ENCODE measurements at regions not wholly inside any gene's neighbourhood (a gene's known extent, or its start where the extent isn't known, plus 50 kb on each side); places are given as distances from the start of the nearest gene placed in this dataset.
"Not testable (repeated sequence)": the region's sequence is repeated elsewhere in the genome, so short reads cannot be mapped to it uniquely, and the experiment has no call there.

DNA sequence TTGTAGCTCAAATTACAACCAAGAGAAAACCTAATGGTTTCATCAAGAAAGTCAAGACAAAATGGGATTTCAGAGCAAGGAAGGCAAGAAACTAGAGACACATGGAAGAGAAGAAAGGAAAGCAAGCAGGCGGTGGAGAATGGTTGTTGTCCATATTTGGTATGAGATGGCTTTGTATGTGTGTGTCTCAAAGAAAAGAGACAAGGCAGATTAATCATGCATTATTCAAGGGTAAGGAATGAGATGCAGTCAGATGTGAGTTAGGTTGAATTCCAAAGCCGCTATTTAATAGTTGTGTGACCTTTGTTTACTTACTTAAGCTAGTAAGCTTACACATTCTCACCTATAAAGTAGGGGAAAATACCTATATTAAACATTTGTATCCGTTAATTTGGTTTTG, 1029.6 kb downstream of the CDH11 start:
- no peak for DNase-seq

DNA sequence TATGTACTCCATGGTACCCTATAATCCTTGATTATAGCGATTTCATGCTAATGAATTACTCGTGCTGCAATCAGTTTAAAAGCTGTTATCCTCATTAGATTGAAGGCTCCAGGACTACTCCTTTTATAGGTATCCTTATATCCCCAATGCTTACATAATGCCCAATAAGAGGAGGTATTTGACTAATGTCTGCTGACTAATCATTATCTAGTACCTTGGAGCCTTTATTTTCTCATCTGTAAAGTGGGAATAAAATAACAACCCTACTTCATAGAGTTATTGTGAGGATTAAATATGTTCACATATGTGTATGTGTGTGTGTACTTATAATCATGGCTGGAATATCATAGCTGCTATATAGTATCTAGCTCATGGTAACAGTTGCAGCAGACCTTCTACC, 1031.5 kb downstream of the CDH11 start:
- no peak for DNase-seq

DNA sequence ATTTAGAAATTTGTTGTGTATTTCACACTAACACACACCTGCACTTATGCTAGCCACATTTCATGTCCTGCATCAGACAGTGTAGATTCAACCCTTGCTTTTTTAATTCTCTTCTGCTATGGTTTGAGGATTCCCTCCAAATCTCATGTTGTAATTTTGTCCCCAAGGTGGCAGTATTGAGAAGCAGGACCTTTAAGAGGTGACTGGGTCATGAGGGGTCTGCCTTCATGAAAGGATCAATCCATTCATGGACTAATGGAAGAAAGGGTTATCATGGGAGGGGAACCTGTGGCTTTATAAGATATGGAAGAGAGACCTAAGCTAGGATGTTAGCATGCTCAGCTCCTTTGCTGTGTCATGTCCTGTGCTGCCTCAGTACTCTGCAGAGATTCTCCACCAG, 1032.2 kb downstream of the CDH11 start:
- DNase-seq, result no peak

DNA sequence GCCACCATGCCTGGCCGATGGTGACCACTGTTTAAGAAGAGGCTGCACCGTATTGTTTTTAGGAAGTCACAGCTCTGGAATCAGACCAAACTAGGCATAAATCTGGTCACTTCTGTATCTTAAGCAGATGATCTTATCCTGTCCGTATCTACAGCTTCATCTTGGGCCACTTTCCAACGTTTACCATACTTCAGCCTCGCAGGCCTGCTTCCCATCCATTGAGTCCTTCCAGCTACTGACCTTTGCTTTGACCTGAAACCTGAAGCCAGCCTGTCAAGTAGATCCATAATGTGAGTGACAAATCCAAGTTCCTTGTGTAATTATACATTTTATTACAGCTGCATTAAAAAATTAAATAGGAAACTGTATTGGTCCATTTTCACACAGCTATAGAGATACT, 1033.0 kb downstream of the CDH11 start:
- no peak for DNase-seq

DNA sequence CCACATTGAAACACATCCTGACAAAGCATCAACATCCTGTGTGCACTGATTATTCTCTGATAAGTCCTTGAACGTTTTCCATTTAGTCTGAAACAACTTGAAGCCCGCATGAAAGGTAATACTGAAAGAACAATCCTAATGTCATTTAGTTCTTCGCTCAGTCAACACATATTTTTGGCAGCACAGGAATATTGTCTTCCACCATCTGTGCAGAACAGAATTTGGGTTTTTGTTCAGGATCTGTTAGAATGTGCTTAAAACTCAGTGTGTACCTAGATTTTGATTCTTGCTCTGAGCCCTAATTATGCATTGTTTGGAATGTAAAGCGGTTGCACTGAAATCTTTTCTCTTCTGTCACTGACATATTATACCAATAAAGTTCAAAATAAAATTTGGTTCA, 1036.6 kb downstream of the CDH11 start:
- DNase-seq, result no peak

DNA sequence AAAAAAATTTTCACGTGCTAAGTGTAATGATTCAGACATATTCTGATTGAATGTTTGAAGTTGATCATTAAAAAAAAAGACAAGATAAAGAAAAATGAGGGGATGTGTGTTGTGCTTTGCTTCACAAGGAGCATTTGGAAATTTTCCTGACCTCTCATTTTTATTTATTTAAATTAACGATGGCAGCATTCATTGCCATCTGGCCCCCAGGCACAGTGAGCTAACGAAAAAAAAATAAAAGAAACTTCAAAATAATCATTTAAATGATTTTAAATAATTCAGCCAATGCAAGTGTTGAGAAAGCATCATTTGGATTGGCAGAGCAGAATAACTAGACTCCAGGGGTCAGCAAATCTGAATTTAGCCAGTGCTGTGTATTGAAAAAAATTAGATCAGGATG, 1037.2 kb downstream of the CDH11 start:
- no peak for DNase-seq

DNA sequence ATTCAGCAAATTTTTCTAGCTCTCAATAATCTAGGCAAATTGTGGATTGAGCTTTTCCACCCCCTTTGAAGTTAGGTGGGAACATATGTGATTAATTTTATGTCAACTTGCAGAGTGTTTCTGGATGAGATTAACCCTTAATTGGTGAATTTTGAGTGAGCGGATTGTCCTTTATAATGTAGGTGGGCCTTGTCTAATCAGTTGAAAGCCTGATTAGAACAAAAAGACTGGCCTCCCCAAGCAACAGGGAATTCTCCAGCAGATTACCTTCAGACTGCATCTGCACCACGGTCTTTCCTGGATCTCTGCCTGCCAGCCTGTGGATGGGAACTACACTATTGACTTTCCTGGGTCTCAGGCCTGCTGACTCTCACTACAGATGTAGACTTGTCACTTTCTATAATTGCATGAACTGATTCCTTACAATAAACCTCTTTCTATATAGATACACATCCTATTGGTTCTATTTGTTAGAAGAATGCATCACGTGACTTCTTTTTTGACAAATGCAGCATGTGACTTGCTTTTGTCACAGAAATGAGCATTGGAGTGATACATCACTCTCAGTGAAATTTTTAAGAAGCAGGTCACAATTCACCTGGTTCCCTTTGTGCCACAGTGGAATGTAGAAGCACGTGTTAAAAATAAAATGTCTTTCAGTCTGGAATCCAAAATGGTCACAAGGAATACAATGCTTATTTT, 1038.3 kb downstream of the CDH11 start:
- no peak for DNase-seq

DNA sequence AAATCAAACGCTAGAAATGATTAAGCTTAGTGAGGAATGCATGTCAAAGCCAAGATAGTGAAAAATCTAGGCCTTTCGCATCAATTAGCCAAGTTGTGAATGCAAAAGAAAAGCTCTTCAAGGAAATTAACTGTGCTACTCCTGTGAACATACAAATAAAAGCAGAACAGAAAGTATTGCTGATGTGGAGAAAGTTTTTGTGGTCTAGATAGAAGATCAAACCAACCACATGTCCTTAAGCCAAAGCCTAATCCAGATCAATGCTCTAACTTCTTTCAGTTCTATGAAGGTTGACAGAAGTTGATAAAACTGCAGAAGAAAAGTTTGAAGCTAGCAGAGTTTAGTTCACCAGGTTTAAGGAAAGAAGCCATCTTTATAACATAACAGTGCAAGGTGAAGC, 1044.6 kb downstream of the CDH11 start:
- DNase-seq, result no peak

DNA sequence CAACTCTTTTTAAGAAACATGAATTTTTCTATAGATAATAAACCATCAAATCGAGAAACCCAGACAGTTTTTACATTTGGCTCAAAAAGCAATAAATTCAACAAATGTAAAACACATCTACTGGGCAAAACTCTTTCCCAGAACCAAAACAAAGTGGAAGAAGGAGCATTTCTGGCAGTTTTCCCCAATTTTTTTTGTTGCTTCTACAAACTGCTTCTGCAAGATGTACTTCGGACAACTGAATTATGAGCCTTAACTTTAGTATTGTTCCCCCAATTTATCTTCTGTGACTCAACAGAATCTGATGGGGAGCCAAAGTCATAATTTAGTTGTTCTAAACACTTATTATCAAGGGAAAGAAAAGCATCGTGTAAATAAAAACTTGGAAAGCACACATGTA, 1047.2 kb downstream of the CDH11 start:
- no peak for DNase-seq

DNA sequence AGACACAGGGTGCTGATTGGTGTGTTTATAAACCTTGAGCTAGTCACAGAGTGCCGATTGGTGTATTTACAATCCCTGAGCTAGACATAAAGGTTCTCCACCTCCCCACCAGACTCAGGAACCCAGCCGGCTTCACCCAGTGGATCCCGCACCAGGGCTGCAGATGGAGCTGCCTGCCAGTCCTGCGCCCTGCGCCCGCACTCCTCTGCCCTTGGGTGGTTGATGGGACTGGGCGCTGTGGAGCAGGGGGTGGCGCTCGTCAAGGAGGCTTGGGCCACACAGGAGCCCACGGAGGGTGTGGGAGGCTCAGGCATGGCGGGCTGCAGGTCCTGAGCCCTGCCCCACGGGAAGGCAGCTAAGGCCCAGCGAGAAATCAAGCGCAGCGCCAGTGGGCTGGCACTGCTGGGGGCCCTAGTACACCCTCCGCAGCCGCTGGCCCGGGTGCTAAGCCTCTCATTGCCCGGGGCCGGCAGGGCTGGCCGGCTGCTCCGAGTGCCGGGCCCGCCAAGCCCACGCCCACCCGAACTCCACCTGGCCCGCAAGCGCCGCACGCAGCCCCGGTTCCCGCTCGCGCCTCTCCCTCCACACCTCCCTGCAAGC, 1049.6 kb downstream of the CDH11 start:
- DNase-seq, result not testable (repeated sequence)

DNA sequence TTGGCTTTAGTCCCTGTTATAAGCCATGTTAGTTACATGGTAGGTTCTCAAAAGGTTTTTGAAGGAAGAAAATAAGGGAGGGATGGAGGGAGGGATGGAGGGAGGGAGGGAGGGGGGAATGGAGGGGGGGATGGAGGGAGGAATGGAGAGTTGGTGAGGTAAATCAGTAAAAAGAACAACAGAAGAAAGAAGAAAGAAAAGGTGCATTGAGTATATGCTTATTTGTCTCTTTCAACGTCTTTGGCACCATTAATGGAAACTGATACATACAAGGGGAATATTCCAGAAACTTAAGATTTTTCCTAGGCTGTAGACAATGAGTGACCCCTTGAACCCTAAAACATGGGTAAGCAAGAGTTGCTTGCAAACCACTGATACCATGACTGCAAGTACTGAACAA, 1056.3 kb downstream of the CDH11 start:
- no peak for DNase-seq

DNA sequence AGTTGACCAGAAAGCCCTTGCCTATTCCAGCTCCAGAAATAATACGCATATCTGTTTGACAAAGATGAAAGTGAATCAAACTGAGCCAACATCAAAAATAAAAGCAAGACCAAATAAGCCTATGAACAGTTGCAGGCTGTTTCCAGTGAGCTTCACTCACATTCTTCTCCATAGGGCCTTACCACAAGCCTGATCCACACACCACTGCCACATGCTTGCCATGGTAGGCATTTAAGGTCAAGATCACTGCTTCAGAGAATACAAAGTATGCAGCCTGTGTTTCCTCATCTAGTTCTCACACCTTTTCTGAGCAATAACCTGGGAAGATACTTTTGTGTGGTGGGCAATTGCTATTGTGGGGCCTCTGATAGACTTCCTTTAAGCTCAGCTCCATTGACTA, 1060.2 kb downstream of the CDH11 start:
- DNase-seq, result no peak

DNA sequence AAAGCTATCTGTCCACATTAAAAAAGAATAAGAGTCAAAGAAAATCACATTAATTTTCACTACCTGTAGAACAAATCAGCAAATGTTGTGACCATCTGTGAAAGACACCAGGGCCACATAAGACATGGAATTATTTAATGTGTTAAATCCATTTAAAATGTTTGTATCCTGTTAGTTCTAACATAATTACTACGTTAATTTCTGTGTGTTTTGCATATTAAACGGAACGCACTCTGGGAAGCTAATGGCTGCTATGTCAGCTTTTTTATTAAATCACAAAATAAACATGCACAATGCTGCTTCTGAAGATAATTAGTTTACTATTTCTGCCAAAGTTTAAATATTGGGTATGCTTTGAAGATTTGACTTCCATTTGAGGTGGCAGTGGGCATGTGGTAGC, 1061.2 kb downstream of the CDH11 start:
- DNase-seq, result no peak

DNA sequence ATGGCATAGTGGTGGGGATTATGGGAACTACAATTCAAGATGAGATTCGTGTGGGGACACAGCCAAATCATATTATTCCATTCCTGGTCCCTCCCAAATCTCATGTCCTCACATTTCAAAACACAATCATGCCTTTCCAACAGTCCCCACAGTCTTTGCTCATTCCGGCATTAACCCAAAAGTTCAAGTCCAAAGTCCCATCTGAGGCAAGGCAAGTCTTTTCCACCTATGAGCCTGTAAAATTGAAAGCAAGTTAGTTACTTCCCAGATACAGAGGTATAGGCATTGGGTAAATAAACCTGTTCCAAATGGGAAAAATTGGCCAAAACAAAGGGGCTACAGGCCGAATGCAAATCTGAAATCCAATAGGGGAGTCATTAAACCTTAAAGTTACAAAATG, 1063.2 kb downstream of the CDH11 start:
- DNase-seq, result no peak

DNA sequence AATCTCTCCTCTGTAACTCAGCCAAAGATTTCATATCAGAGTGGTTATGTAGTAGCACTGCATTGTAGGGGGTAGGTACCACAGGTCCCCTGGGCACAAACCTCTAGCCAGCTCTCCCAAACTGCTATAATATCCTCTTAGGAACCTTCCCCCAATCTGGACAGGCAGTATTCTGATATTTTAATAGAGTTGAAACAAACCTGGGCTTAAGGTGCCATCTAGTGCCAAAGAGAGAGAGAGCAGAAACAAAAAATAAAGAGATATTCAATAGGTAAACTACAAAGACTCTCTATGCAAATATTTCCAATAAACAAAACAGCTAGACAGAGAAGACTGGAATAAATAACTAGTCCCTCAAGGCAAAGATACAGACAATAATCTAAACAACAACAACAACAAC, 1070.0 kb downstream of the CDH11 start:
- no peak for DNase-seq

DNA sequence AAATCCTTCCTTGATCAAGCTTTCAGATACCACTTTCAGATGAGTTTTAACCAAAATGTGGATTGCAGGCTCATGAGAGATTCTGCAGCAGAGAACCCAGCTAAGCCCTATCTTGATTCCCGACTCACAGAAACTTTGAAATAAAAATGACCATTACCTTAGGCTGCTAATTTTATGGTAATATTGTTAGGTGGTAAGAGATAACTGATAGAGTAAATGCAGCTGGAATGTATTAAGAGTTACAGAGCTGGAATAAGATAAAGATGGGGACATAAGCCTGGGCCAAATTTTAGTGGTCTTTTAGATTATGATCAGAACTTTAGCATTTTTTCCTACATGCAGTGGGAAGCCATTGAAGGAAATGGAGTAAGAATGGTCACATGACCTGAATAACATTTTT, 1074.0 kb downstream of the CDH11 start:
- no peak for DNase-seq

DNA sequence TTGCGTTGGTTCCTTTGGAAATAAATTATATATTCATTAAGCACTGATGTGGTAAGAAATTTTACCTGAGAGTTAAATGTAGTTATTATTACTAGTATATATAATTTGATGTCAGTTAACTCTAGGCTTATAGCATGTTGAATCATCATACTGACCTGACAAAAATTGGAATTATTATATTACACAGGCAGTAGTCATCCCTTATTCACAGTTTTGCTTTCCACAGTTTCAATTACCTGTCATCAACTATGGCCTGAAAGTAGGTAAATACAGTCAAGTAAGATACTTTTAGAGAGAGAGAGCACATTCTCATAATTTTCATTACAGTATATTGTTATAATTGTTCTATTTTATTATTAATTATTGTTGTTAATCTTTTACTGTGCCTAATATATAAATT, 1074.7 kb downstream of the CDH11 start:
- no peak for DNase-seq

DNA sequence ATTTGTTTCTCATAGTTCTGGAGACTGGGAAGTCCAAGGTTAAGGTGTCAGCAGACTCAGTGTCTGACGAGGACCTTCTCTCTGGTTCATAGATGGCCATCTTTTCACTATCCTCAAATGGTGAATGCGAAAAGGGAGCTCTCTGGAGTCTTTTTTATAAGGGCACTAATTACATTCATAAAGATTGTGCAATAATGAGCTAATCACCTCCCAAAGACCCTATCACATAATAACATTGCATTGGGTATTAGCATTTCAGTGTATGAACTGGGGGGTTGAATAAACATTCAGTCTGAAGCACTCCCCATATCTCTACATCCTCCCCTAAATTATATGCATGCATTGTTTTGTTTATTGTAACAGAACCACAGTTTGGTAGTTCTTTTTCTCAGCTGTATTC, 1086.5 kb downstream of the CDH11 start:
- DNase-seq, result no peak

DNA sequence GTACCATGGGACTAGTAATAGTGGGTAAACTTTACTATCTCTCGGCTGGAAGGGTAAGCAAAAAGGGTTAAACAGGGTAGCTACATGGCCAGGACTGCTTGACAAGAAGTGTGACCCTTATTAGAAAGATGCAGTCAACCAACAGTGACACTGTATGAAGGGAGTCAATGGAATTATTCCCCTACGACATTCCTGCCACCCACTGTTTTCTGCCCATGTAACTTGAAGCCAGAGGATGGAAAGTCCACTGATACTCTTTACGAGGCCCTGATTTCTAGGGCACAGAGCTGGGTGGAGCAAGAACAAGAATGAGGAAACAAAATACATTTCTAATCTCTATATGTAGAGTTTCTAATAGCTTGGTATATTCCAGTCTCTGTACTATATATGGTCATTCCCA, 1102.5 kb downstream of the CDH11 start:
- DNase-seq, result no peak

DNA sequence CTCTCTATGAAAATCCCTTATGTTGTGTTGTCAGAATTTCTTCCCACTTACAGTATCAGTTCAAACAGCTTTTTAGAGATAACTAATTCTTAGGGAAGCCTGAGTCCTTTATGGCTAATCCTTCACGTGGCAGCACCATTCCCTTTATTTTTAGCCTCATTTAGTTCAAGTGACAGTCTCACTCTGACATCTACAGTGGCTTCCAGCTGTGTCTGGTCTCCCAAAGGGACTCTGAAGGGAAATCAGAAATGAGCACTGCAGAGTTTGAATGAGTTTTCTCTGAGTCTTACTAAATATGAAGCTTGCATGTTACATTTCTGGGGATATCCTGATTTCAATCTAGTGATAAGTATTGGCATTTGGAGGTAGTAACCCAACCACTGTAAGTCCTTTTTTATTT, 1104.1 kb downstream of the CDH11 start:
- DNase-seq, result no peak

DNA sequence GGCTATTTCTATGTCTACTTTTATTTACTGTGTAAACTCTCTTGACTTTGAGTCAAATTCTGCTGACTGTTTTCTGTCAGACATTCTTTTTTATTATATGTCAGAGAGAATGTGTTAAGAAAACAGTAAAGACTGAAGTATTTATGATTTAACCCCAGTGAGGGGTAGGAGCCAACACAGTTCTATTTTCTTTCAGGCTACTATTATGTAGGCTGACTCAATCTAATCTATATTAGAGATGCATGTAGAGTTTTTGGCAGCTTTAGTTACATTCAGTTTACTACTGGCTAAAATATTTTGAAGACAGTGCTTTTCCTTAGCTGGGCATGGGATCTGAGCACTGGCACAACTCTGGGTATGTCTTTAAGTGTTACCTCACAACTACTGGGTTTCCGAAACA, 1108.0 kb downstream of the CDH11 start:
- no peak for DNase-seq

DNA sequence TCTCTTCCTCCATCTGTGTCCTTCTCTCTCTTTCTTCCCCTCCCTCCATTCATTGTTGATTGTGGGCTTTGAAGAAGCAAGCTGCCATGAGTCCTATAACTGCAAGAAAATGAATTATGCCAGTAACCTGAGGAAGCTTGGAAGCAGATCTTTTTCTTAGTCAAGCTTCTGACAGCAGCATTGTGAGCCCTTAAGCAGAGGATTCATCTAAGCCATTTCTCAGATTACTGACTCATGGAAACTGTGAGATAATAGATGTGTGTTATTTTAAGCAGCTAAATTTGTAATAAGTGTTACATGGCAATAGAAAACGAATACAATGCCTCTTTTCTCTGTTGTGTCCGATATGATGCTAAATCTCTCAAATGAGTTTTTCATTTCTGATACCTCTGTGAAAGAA, 1109.7 kb downstream of the CDH11 start:
- no peak for DNase-seq

DNA sequence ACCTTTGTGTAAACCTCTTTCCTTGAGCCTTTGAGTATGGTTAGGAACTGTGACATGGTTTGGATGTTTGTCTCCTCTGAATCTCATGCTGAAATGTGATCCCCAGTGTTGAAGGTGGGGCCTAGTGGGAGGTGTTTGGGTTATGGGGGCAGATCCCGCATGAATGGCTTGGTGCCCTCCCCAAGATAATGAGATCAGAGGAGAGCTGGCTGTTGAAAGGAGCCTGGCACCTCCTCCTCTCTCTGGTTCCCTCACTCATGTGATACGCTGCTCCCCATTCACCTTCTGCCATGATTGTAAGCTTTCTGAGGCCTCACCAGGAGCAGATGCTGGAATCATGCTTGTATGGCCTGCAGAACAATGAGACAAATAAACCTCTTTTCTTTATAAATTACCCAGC, 1110.2 kb downstream of the CDH11 start:
- DNase-seq, result no peak

DNA sequence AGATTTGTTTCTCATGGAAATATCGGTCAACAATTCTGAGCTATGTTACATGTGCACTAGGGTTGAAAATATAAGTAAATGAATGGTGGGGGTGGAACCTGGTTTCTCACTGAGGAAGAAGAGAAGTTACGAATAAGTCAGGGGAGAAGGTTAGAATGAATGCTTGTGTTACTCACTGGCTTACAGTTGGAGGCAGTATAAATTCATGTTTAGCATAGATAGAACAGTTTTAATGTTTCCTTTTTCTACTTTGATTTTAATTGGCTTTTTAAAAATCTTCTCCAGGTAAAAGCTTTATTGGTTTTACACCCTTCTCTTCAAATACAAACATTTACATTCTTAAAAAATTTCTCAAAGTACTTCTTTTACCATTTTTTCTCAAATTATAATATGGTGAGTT, 1113.7 kb downstream of the CDH11 start:
- no peak for DNase-seq

DNA sequence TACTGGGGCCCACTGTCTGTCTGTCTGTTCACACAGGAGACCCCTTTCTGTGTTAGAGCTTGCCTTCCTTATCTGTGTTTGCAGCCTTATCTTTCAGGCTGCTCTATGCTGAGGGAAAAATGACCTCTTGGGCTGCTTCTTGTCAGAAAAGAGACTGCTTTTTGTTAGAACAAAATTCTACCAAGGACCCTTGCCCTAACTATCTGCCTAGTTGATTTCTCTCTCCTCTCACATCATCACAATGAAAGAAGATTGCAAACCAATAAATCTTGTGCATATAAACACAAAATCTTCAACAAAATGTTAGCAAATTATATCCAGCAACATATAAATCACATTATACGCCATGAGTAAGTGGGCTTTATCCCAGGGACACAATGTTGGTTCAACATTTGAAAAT, 1117.7 kb downstream of the CDH11 start:
- DNase-seq, result no peak
